A673 (cell line): ENCODE measurements at regions not wholly inside any gene's neighbourhood (a gene's known extent, or its start where the extent isn't known, plus 50 kb on each side); places are given as distances from the start of the nearest gene placed in this dataset.

Source experiments
- BruUV-seq: library from RNA; stranded (reverse); fragments of 400-500 nt; replicated peaks from 2 replicates; lab custom pipeline; 2021; lab: Mats Ljungman, UMichigan
- CTCF ChIA-PET: fragments of 300-600 bp; sonication (Branson Sonifier 250); formaldehyde crosslinking; loops from one replicate; lab custom pipeline; 2022; ENCODE audit warnings: antibody characterized with exemption; lab: Charles Lee
- POLR2A ChIA-PET: fragments of 300-600 bp; sonication (Branson Sonifier 250); formaldehyde crosslinking; loops from one replicate; lab custom pipeline; 2022; ENCODE audit warnings: antibody characterized with exemption; ENCODE audit not compliant: low non-redundant PET; lab: Charles Lee
- DNase-seq: peaks from one replicate; pipeline ENCODE4 v3.0.0-alpha.2; 2015; ENCODE audit warnings: low spot score
- H3K27ac ChIP-seq: fragments of 200-600 bp; sonication (generic); 2 replicates; pipeline ENCODE4 v1.5.1; 2016; ENCODE audit warnings: mixed run types, low read depth, mild to moderate bottlenecking, mixed read lengths, antibody characterized with exemption, low read length; ENCODE audit not compliant: poor library complexity, severe bottlenecking
- H3K27me3 ChIP-seq: fragments of 200-600 bp; sonication (generic); replicated peaks from 2 replicates; pipeline ENCODE4 v1.6.1; 2017; ENCODE audit warnings: mixed run types, low read depth, mild to moderate bottlenecking, mixed read lengths, antibody characterized with exemption, low read length; ENCODE audit not compliant: insufficient read depth, poor library complexity
- H3K36me3 ChIP-seq: fragments of 200-600 bp; sonication (generic); 2 replicates; pipeline ENCODE4 v1.6.1; 2016; ENCODE audit warnings: mixed run types, mild to moderate bottlenecking, mixed read lengths, antibody characterized with exemption, low read length; ENCODE audit not compliant: insufficient read depth, poor library complexity, severe bottlenecking
- H3K4me1 ChIP-seq: fragments of 200-600 bp; sonication (generic); 2 replicates; pipeline ENCODE4 v1.6.1; 2017; ENCODE audit warnings: mixed run types, mild to moderate bottlenecking, mixed read lengths, antibody characterized with exemption, low read length; ENCODE audit not compliant: insufficient read depth, poor library complexity, severe bottlenecking
- H3K4me3 ChIP-seq: fragments of 200-600 bp; sonication (generic); 2 replicates; pipeline ENCODE4 v1.5.1; 2016; ENCODE audit warnings: low read depth, mixed run types, mild to moderate bottlenecking, mixed read lengths, low read length; ENCODE audit not compliant: poor library complexity, severe bottlenecking
- H3K9me3 ChIP-seq: fragments of 200-600 bp; sonication (generic); 2 replicates; pipeline ENCODE4 v1.6.1; 2016; ENCODE audit warnings: mixed run types, low read depth, mild to moderate bottlenecking, mixed read lengths, antibody characterized with exemption, low read length; ENCODE audit not compliant: poor library complexity, severe bottlenecking
- CTCF ChIP-seq: fragments of 300-800, 200-600 bp; sonication (generic); conservative IDR thresholded peaks from 2 replicates; pipeline ENCODE4 v1.5.1; 2017; ENCODE audit warnings: low read depth, mild to moderate bottlenecking, antibody characterized with exemption, low read length, moderate library complexity, mixed read lengths
- EZH2 ChIP-seq: fragments of 200-600 bp; sonication (generic); IDR thresholded peaks from 2 replicates; pipeline ENCODE4 v1.6.1; 2017; ENCODE audit warnings: borderline replicate concordance, low read depth, mild to moderate bottlenecking, mixed read lengths, antibody characterized with exemption, low read length; ENCODE audit not compliant: poor library complexity, severe bottlenecking
- intact Hi-C: fragments of 100-400 bp; cut with micrococcal nuclease; formaldehyde crosslinking; loops from one replicate; pipeline ENCODE4 v1.10.0; 2022; ENCODE audit not compliant: unreplicated experiment

- CTCF ChIA-PET: no interaction called here
- Histone ChIP-seq H3K9me3 (peaks cover 3% of the 10 kb centered on the region), H3K4me3 (no peak overlapping the region), H3K4me1 (no peaks in the 10 kb centered on the region), H3K27ac (no peak overlapping the region), H3K36me3 (no peaks in the 10 kb centered on the region), H3K27me3 (no peaks in the 10 kb centered on the region)
- no peak for DNase-seq
- TF ChIP-seq EZH2 (no peak), CTCF (no peak)
- no TSS peak for BruUV-seq
- intact Hi-C loops: no loop called here
- POLR2A ChIA-PET: no interaction called here
Observed at GRCh38 chr7:46218461-46219200, 297.6 kb upstream of the IGFBP3 start.

- POLR2A ChIA-PET: no interaction called here
- BruUV-seq: no TSS peak
- Histone ChIP-seq H3K27me3 (no peaks in the 10 kb centered on the region), H3K4me3 (no peak overlapping the region), H3K9me3 (no peaks in the 10 kb centered on the region), H3K4me1 (no peaks in the 10 kb centered on the region), H3K27ac (no peak overlapping the region), H3K36me3 (no peaks in the 10 kb centered on the region)
- no peak for DNase-seq
- no peak for TF ChIP-seq CTCF
- TF ChIP-seq EZH2: no peak
- CTCF ChIA-PET: no interaction called here
- intact Hi-C loops: no loop called here
Observed at GRCh38 chr7:46215987-46216567, 295.0 kb upstream of the IGFBP3 start.

GRCh38 chr7:46214526-46214925, 293.5 kb upstream of the IGFBP3 start:
- Histone ChIP-seq H3K36me3 (no peaks in the 10 kb centered on the region), H3K27ac (no peak overlapping the region), H3K9me3 (no peaks in the 10 kb centered on the region), H3K27me3 (no peaks in the 10 kb centered on the region), H3K4me3 (no peak overlapping the region), H3K4me1 (no peaks in the 10 kb centered on the region)
- intact Hi-C loops: no loop called here
- no TSS peak for BruUV-seq
- TF ChIP-seq EZH2 (no peak), CTCF (no peak)
- ChIA-PET CTCF (no interaction called here), POLR2A (no interaction called here)
- DNase-seq: no peak
